ENCODE measurements at regions not wholly inside any gene's neighbourhood (a gene's known extent, or its start where the extent isn't known, plus 50 kb on each side); places are given as distances from the start of the nearest gene placed in this dataset.

DNA sequence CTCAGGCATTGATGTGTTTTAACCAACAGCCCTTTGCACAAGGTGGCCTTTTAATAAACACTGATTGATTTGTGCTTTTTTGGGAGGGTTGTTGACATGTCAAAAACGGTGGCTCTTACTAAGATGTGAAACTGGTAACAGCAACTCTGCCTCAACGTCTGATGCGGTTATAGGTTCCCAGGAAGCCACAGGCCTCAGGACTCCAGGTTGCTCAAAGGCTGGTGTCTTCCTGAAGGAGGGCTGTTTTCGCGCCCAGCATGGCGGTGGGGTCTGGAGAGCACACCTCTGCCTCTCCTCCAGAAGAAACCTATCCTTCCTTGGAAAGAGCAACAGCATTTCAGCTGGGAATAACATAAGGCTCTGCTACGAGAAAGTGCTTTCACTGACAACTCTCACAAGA lies 187.5 kb downstream of the IRF8 start:
- Histone ChIP-seq H3K27me3 (ENCODE audit: insufficient read depth, low read depth) (peaks cover 93% of the 10 kb centered on the region), H4K20me1 (ENCODE audit: insufficient read depth) (no peaks in the 10 kb centered on the region; the same call in 1 of the 2 replicates), H3K4me3 (no peak overlapping the region), H3K79me2 (ENCODE audit: low read depth) (no peaks in the 10 kb centered on the region), H3K27ac (no peak overlapping the region), H3K4me2 (no peak overlapping the region), H3K9me2 (ENCODE audit: insufficient read depth) (no peaks in the 10 kb centered on the region), H3K9me3 (ENCODE audit: insufficient read depth, low read depth) (no peaks in the 10 kb centered on the region), H3F3A (ENCODE audit: insufficient read depth, low read depth) (no peaks in the 10 kb centered on the region), H3K4me1 (replicated peaks; ENCODE audit: insufficient read depth) (no peaks in the 10 kb centered on the region), H2AFZ (no peak overlapping the region), H3K36me3 (ENCODE audit: low read depth) (no peaks in the 10 kb centered on the region)
- no peak for TF ChIP-seq EZH2 (IDR thresholded peaks at IDR 0.05; ENCODE audit: low read depth)
- TF ChIP-seq, protein P1, sequence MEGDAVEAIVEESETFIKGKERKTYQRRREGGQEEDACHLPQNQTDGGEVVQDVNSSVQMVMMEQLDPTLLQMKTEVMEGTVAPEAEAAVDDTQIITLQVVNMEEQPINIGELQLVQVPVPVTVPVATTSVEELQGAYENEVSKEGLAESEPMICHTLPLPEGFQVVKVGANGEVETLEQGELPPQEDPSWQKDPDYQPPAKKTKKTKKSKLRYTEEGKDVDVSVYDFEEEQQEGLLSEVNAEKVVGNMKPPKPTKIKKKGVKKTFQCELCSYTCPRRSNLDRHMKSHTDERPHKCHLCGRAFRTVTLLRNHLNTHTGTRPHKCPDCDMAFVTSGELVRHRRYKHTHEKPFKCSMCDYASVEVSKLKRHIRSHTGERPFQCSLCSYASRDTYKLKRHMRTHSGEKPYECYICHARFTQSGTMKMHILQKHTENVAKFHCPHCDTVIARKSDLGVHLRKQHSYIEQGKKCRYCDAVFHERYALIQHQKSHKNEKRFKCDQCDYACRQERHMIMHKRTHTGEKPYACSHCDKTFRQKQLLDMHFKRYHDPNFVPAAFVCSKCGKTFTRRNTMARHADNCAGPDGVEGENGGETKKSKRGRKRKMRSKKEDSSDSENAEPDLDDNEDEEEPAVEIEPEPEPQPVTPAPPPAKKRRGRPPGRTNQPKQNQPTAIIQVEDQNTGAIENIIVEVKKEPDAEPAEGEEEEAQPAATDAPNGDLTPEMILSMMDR (conservative IDR thresholded peaks at IDR 0.05): no peak
- intact Hi-C loops (cut with micrococcal nuclease; ENCODE audit: unreplicated experiment): no loop called here
- CTCF ChIA-PET: interaction anchor here (0.5 kb wide), 1 partner anchor 1309 kb away, joined by 7 read pairs; no protein-coding TSS in a partner anchor
- DNase-seq: no peak
- POLR2A ChIA-PET (ENCODE audit: unreplicated experiment): no interaction called here
- no TSS peak for BruUV-seq (replicated peaks)

DNA sequence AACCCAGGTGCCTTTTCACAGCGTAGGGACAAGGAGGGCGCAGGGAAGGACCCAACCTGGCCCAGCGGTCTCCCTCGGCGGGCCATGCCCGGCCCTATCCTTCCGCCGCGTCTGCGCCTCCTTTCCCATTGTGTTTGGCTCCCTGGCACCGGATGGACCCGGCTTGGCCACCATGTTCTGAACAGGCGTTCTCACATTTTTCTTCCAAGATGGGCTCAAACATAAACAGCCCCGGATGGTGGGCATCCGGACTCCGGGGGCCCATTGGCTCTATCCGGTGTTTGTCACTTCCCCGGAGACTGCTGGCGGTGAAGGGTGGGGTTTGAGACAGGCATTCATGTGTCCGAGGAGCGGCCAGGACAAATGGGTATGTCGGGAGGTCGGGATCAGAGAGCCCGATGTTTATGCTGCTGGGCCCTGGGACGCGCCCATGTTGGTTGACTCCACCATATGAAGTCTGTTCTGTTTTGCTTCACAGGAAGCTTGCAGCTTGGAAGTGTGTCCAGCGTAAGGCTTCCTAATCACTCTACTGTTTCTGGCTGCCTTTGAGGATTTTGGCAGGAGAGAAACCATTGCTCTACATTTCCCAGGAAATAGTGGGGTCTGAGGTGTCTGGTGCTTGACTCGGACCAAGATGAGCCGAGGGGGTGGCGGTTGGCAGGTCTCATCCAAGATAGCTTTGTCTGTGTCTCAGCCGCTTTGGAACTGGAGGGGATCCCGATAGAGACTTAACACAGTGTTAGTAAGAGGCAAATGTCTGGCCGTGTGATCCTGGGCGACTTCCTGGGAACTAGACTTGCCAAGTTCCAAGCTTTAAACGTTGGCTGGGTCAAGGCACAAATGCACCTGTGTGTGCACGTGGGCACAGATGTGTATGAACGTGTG lies 188.3 kb downstream of the IRF8 start:
- Histone ChIP-seq H3K4me1 (replicated peaks; ENCODE audit: insufficient read depth) (no peaks in the 10 kb centered on the region), H3K27me3 (ENCODE audit: insufficient read depth, low read depth) (peaks cover 93% of the 10 kb centered on the region), H3K79me2 (ENCODE audit: low read depth) (no peaks in the 10 kb centered on the region), H3K9me2 (ENCODE audit: insufficient read depth) (no peaks in the 10 kb centered on the region), H3K9me3 (ENCODE audit: insufficient read depth, low read depth) (no peaks in the 10 kb centered on the region), H3F3A (ENCODE audit: insufficient read depth, low read depth) (no peaks in the 10 kb centered on the region), H4K20me1 (ENCODE audit: insufficient read depth) (no peaks in the 10 kb centered on the region; the same call in 1 of the 2 replicates), H2AFZ (no peak overlapping the region), H3K27ac (no peak overlapping the region), H3K36me3 (ENCODE audit: low read depth) (no peaks in the 10 kb centered on the region), H3K4me3 (no peak overlapping the region), H3K4me2 (no peak overlapping the region)
- ChIA-PET CTCF (no interaction called here), POLR2A (ENCODE audit: unreplicated experiment) (no interaction called here)
- BruUV-seq (replicated peaks): no TSS peak
- intact Hi-C loops (cut with micrococcal nuclease; ENCODE audit: unreplicated experiment): no loop called here
- DNase-seq: no peak
- TF ChIP-seq, protein P1 (conservative IDR thresholded peaks at IDR 0.05): no peak
- TF ChIP-seq EZH2 (IDR thresholded peaks at IDR 0.05; ENCODE audit: low read depth): no peak

DNA sequence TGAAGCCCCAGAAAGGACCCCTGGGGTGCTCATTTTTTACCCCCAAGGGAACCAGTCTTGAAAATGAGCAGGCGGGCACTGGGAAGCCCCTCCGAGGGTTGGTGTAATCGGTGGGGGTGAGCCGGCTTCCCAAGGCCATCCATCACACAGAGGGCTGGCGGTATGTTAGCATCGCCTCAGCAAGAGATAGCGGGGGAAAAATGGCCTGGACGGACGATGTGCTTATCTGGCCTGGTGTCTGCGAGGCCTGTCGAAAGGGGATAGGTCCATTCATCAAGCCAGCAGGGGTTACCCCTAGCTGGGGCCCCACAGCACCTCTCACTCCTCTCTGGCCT lies 188.9 kb downstream of the IRF8 start:
- Histone ChIP-seq H3K4me2 (no peak overlapping the region), H3K9me3 (ENCODE audit: insufficient read depth, low read depth) (no peaks in the 10 kb centered on the region), H3K9me2 (ENCODE audit: insufficient read depth) (no peaks in the 10 kb centered on the region), H3K4me1 (replicated peaks; ENCODE audit: insufficient read depth) (no peaks in the 10 kb centered on the region), H3F3A (ENCODE audit: insufficient read depth, low read depth) (no peaks in the 10 kb centered on the region), H2AFZ (no peak overlapping the region), H3K4me3 (no peak overlapping the region), H3K27me3 (ENCODE audit: insufficient read depth, low read depth) (peaks cover 92% of the 10 kb centered on the region), H3K79me2 (ENCODE audit: low read depth) (no peaks in the 10 kb centered on the region), H3K36me3 (ENCODE audit: low read depth) (no peaks in the 10 kb centered on the region), H4K20me1 (ENCODE audit: insufficient read depth) (no peaks in the 10 kb centered on the region; the same call in 1 of the 2 replicates), H3K27ac (no peak overlapping the region)
- no TSS peak for BruUV-seq (replicated peaks)
- POLR2A ChIA-PET (ENCODE audit: unreplicated experiment): no interaction called here
- intact Hi-C loops (cut with micrococcal nuclease; ENCODE audit: unreplicated experiment): no loop called here
- DNase-seq: no peak
- CTCF ChIA-PET: no interaction called here
- TF ChIP-seq EZH2 (IDR thresholded peaks at IDR 0.05; ENCODE audit: low read depth): no peak
- TF ChIP-seq, protein P1 (conservative IDR thresholded peaks at IDR 0.05): no peak

Measured in PC-9 (cell line).